GM23248 (cell line): ENCODE measurements at regions not wholly inside any gene's neighbourhood (a gene's known extent, or its start where the extent isn't known, plus 50 kb on each side); places are given as distances from the start of the nearest gene placed in this dataset.
"Not testable (repeated sequence)": the region's sequence is repeated elsewhere in the genome, so short reads cannot be mapped to it uniquely, and the experiment has no call there.

Experiments used
- DNase-seq: peaks from one replicate; pipeline ENCODE4 v3.0.0-alpha.2; 2015
- H2AFZ ChIP-seq: fragments of 200-600 bp; sonication (generic); 2 replicates; pipeline ENCODE4 v1.6.1; 2016; ENCODE audit warnings: antibody characterized with exemption
- H3F3A ChIP-seq: fragments of 200-600 bp; sonication (generic); 2 replicates; pipeline ENCODE4 v1.6.1; 2016; ENCODE audit warnings: mild to moderate bottlenecking, antibody characterized with exemption, mixed run types; ENCODE audit not compliant: insufficient read depth
- H3K27ac ChIP-seq: fragments of 200-600 bp; sonication (generic); 2 replicates; pipeline ENCODE4 v1.5.1; 2016; ENCODE audit warnings: mild to moderate bottlenecking
- H3K27me3 ChIP-seq: fragments of 200-600 bp; sonication (generic); replicated peaks from 2 replicates; pipeline ENCODE4 v1.6.1; 2016; ENCODE audit warnings: mild to moderate bottlenecking; ENCODE audit not compliant: insufficient read depth
- H3K36me3 ChIP-seq: fragments of 200-600 bp; sonication (generic); 2 replicates; pipeline ENCODE4 v1.6.1; 2016; ENCODE audit warnings: low read depth, mild to moderate bottlenecking
- H3K4me1 ChIP-seq: fragments of 200-600 bp; sonication (generic); 2 replicates; pipeline ENCODE4 v1.6.1; 2016; ENCODE audit warnings: mild to moderate bottlenecking; ENCODE audit not compliant: insufficient read depth
- H3K4me2 ChIP-seq: fragments of 200-600 bp; sonication (generic); one replicate; pipeline ENCODE4 v1.6.1; 2016; ENCODE audit warnings: mild to moderate bottlenecking; ENCODE audit not compliant: unreplicated experiment
- H3K4me3 ChIP-seq: fragments of 200-600 bp; sonication (generic); 2 replicates; pipeline ENCODE4 v1.5.1; 2016; ENCODE audit warnings: mild to moderate bottlenecking
- H3K79me2 ChIP-seq: fragments of 200-600 bp; sonication (generic); 2 replicates; pipeline ENCODE4 v1.6.1; 2016; ENCODE audit warnings: mild to moderate bottlenecking; ENCODE audit not compliant: insufficient read depth
- H3K9ac ChIP-seq: fragments of 200-600 bp; sonication (generic); 2 replicates; pipeline ENCODE4 v1.6.1; 2016; ENCODE audit warnings: mild to moderate bottlenecking
- H3K9me2 ChIP-seq: fragments of 200-600 bp; sonication (generic); 2 replicates; pipeline ENCODE4 v1.6.1; 2016; ENCODE audit warnings: mixed run types, mild to moderate bottlenecking, moderate library complexity; ENCODE audit not compliant: insufficient read depth
- H3K9me3 ChIP-seq: fragments of 200-600 bp; sonication (generic); one replicate; pipeline ENCODE4 v1.6.1; 2017; ENCODE audit warnings: low read depth
- H4K20me1 ChIP-seq: fragments of 200-600 bp; sonication (generic); 2 replicates; pipeline ENCODE4 v1.6.0; 2016; ENCODE audit not compliant: insufficient read depth
- EZH2 ChIP-seq: fragments of 200-600 bp; sonication (generic); IDR thresholded peaks from 2 replicates; pipeline ENCODE4 v1.6.1; 2018; ENCODE audit warnings: antibody characterized with exemption, mild to moderate bottlenecking; ENCODE audit not compliant: insufficient read depth, poor library complexity, severe bottlenecking
- EZH2phosphoT487 ChIP-seq: fragments of 200-600 bp; sonication (generic); IDR thresholded peaks from 2 replicates; pipeline ENCODE4 v1.6.1; 2018; ENCODE audit warnings: antibody characterized with exemption, moderate library complexity, mild to moderate bottlenecking, low read depth; ENCODE audit not compliant: insufficient read depth
- WGBS, 2 experiments: methylation state at CpG; one replicate each; pipeline ENCODE4 v1.1.6; 2015 to 2017; ENCODE audit warnings: low lambda C conversion rate in 2 of 2, low coverage in 1 of 2; ENCODE audit errors: missing lambda C conversion rate in 2 of 2; 5-methylcytosine and 5-hydroxymethylcytosine counted together
- in situ Hi-C: fragments of 300-500 bp; cut with MboI; formaldehyde crosslinking; loops from 2 replicates; pipeline ENCODE4 v1.15.0; 2020

DNA sequence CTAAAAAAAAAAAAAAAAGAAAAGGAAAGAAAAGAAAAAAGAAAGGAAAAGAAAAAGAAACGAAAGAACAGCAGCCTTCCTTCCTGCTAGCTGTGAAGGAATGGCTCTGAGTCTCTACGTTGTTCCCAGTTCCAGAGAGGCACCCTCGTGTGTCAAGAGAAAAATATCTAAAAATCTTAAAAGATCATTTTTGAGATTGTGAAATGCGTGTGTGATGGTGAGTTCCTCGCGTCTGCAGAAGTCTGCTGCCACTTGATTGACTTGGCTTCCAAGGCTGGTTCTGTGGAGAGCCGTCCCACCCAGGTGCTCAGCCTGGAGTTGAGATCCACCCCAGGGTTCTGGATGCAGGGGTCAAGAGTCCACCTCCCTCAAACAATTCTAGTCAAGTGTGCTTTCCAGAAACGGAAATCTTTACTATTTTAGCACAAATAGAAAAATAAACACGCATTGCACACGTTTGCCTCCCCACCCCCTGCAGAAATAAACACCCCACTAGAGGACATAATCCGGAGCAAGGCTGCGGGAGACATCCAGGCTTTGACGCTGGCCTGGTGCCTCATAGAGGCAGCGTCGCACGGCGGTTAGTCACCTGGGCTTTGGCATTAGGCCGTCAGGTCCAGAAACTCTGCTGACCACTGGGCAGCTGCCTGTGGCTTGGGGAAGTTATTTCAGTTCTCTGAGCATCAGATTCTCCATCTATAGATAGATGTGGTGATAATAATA is 265.4 kb downstream of the FAM43A start:
- Histone ChIP-seq H3K36me3 (no peaks in the 10 kb centered on the region), H4K20me1 (no peaks in the 10 kb centered on the region), H3K9me2 (no peaks in the 10 kb centered on the region), H3K4me3 (no peak overlapping the region), H3K4me2 (no peak overlapping the region), H3K79me2 (no peaks in the 10 kb centered on the region), H3F3A (no peaks in the 10 kb centered on the region), H3K27me3 (peaks cover 4% of the 10 kb centered on the region; the same call in 1 of the 2 replicates), H3K27ac (no peak overlapping the region), H3K4me1 (no peaks in the 10 kb centered on the region), H3K9ac (no peak overlapping the region), H2AFZ (no peak overlapping the region), H3K9me3 (no peaks in the 10 kb centered on the region)
- in situ Hi-C loops = no loop called here
- no peak for DNase-seq
- TF ChIP-seq EZH2phosphoT487 (no peak), EZH2 (no peak)
- 58 to 65% methylated on average over 18 of the region's 18 CpGs for WGBS, 2 experiments

DNA sequence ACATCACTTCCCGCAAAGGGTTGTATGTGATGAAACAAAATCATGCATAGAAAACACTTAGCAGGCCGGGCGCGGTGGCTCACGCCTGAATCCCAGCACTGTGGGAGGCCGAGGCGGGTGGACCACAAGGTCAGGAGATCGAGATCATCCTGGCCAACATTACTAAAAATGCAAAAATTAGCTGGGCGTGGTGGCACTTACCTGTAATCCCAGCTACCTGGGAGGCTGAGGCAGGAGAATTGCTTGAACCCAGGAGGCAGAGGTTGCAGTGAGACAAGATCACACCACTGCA is 265.9 kb downstream of the FAM43A start:
- H3K9ac ChIP-seq, H3K36me3 ChIP-seq, H2AFZ ChIP-seq, H3F3A ChIP-seq, H4K20me1 ChIP-seq, H3K27me3 ChIP-seq, in situ Hi-C loops, H3K27ac ChIP-seq, H3K4me3 ChIP-seq, H3K9me2 ChIP-seq, H3K79me2 ChIP-seq, H3K4me1 ChIP-seq, DNase-seq, H3K9me3 ChIP-seq, H3K4me2 ChIP-seq: not testable (repeated sequence)
- 76 to 84% methylated on average over 9 of the region's 9 CpGs for WGBS, 2 experiments

DNA sequence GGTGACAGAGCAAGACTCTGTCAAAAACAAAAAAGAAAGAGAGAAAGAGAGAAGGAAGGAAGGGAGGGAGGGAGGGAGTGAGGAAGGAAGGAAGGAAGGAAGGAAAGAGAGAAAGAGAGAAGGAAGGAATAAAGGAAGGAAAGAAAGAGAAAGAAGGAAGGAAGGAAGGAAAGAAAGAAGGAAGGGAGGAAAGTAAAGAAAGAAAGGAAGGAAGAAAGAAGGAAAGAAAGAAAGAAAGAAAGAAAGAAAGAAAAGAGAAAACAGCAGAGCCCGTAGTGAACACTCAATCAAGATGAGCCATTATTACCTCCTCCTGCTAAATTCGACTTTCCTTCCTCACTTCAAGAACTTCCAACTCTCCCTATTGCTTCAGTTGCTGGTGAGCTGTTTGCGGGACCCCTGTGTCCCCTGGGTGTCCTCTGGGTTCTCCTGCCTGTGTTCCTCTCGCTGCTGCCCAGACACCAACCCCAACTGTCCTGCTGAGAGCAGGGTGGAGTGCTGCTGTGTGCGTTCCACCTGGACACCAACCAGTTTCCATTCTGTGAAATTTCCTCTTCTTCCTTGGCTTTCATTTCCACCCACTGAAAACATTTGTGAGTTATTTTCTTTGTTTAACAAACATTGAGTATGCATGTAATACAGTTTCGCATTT is 266.4 kb downstream of the FAM43A start:
- Histone ChIP-seq H3K36me3 (no peaks in the 10 kb centered on the region), H3K4me2 (no peak overlapping the region), H3K9me2 (no peaks in the 10 kb centered on the region), H3K4me1 (no peaks in the 10 kb centered on the region), H3K9me3 (no peaks in the 10 kb centered on the region), H2AFZ (no peak overlapping the region), H3K9ac (no peak overlapping the region), H3K27ac (no peak overlapping the region), H3K4me3 (no peak overlapping the region), H4K20me1 (no peaks in the 10 kb centered on the region), H3K79me2 (no peaks in the 10 kb centered on the region), H3F3A (no peaks in the 10 kb centered on the region), H3K27me3 (peaks cover 4% of the 10 kb centered on the region; the same call in 1 of the 2 replicates)
- no peak for DNase-seq
- TF ChIP-seq EZH2phosphoT487 (no peak), EZH2 (no peak)
- 10% methylated on average over 5 to 6 of the region's 6 CpGs for WGBS, 2 experiments
- in situ Hi-C loops = no loop called here

DNA sequence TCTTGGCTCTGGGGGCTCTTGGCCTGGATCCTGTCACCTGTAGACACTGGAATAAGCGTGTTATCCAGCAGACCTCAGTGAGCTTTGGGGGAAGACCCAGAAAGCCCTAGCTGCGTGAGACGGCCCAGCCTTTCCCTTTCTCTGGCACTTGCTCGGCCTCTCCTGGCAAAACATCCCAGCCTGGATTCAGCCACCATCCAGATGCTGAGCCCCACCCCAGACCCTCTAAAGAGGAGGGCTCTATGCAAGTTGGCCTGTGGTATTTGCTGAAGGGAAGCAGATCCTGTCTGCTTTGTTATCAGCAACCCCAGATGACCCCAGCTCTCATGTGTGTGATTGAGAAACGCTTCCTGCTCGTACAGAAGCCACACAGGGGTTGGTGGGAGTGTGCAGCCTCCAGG is 267.2 kb downstream of the FAM43A start:
- 23 to 28% methylated on average over 6 of the region's 6 CpGs for WGBS, 2 experiments
- no peaks in the 10 kb centered on the region for H4K20me1 ChIP-seq
- H3K9me2 ChIP-seq = no peaks in the 10 kb centered on the region
- in situ Hi-C loops = no loop called here
- H3F3A ChIP-seq = no peaks in the 10 kb centered on the region
- no peak overlapping the region for H2AFZ ChIP-seq
- H3K9me3 ChIP-seq = no peaks in the 10 kb centered on the region
- no peaks in the 10 kb centered on the region for H3K4me1 ChIP-seq
- no peak overlapping the region for H3K9ac ChIP-seq
- no peak overlapping the region for H3K4me2 ChIP-seq
- no peaks in the 10 kb centered on the region for H3K79me2 ChIP-seq
- H3K36me3 ChIP-seq = no peaks in the 10 kb centered on the region
- no peak for DNase-seq
- no peak overlapping the region for H3K4me3 ChIP-seq
- H3K27ac ChIP-seq = no peak overlapping the region
- TF ChIP-seq EZH2phosphoT487 (no peak), EZH2 (no peak)
- peaks cover 4% of the 10 kb centered on the region; the same call in 1 of the 2 replicates for H3K27me3 ChIP-seq
